ENCODE measurements at regions not wholly inside any gene's neighbourhood (a gene's known extent, or its start where the extent isn't known, plus 50 kb on each side); places are given as distances from the start of the nearest gene placed in this dataset.

DNA sequence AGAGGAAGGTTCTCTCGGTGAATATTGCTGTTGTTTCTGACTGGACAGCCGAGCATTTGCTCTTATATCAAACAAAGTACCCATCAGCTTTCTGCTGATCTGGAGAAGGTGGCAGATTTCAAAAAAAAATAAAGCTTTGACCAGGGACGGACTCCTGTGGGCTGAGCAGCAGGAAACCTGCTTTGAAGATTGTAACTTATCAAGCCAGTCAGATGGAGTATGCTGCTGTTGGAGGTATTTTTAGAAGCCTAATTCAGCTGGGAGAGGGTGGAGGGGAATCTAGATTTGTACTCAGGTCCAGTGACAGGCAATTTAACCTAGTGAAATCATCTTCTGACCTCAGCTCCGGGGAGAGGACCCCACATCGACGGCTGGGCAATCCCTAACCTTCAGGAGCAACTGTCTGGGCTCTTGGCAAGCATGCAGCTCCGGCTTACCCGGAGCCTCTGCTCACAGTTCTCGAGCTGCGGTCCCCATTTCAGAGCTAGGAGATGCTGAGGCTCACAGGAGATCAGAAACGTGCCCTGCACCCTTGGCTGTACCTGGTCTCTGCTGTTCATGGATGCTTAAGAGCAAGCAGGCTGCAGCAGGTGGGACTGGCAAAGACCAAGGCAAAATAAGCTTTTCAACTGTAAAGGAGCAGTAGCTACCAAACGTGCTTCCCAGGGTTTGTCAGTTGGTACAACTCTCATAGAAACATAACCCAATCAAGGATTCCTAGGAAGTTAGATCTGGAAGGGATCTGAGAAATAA is 89.3 kb upstream of the ST8SIA2 start:
- TF ChIP-seq ZNF274 (IDR thresholded peaks at IDR 0.05; ENCODE audit: low read length) (no peak), ZNF274 (tag by site-specific recombination; IDR thresholded peaks at IDR 0.05; ENCODE audit: borderline replicate concordance) (no peak), ZNF350 (tag by site-specific recombination; IDR thresholded peaks at IDR 0.05) (no peak), ZBTB20 (tag by site-specific recombination; IDR thresholded peaks at IDR 0.05) (no peak), ZNF776 (tag by site-specific recombination; IDR thresholded peaks at IDR 0.05; ENCODE audit: borderline replicate concordance) (no peak)
- TF ChIP-seq, protein P1, sequence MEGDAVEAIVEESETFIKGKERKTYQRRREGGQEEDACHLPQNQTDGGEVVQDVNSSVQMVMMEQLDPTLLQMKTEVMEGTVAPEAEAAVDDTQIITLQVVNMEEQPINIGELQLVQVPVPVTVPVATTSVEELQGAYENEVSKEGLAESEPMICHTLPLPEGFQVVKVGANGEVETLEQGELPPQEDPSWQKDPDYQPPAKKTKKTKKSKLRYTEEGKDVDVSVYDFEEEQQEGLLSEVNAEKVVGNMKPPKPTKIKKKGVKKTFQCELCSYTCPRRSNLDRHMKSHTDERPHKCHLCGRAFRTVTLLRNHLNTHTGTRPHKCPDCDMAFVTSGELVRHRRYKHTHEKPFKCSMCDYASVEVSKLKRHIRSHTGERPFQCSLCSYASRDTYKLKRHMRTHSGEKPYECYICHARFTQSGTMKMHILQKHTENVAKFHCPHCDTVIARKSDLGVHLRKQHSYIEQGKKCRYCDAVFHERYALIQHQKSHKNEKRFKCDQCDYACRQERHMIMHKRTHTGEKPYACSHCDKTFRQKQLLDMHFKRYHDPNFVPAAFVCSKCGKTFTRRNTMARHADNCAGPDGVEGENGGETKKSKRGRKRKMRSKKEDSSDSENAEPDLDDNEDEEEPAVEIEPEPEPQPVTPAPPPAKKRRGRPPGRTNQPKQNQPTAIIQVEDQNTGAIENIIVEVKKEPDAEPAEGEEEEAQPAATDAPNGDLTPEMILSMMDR (tag by site-specific recombination; IDR thresholded peaks at IDR 0.05) = no peak

Measured in HEK293 (cell line).